Progenitor cell of endocrine pancreas (in vitro differentiated cells): ENCODE measurements at regions not wholly inside any gene's neighbourhood (a gene's known extent, or its start where the extent isn't known, plus 50 kb on each side); places are given as distances from the start of the nearest gene placed in this dataset.

Experiments used
- DNase-seq: peaks from one replicate; pipeline ENCODE4 v3.0.0; 2021; ENCODE audit warnings: low spot score; ENCODE audit not compliant: unreplicated experiment
- H3K27ac Mint-ChIP-seq: 2 replicates; pipeline ENCODE4 v1.8.0; 2021; ENCODE audit warnings: mild to moderate bottlenecking, moderate library complexity, mixed read lengths
- H3K27me3 Mint-ChIP-seq: 2 replicates; pipeline ENCODE4 v1.8.0; 2021; ENCODE audit warnings: mixed read lengths
- H3K36me3 Mint-ChIP-seq: 2 replicates; pipeline ENCODE4 v1.8.0; 2022; ENCODE audit warnings: mixed read lengths; ENCODE audit not compliant: insufficient read depth
- H3K4me1 Mint-ChIP-seq: 2 replicates; pipeline ENCODE4 v1.8.0; 2021; ENCODE audit warnings: low read depth, mixed read lengths
- H3K4me3 Mint-ChIP-seq: 2 replicates; pipeline ENCODE4 v1.8.0; 2021; ENCODE audit warnings: low read depth, mild to moderate bottlenecking, moderate library complexity, mixed read lengths
- H3K9me3 Mint-ChIP-seq: 2 replicates; pipeline ENCODE4 v1.8.0; 2021; ENCODE audit warnings: low read depth, mixed read lengths
- CTCF ChIP-seq: fragments of 200-600 bp; sonication (generic); IDR thresholded peaks from one replicate; pipeline ENCODE4 v1.5.0; 2021; ENCODE audit warnings: antibody characterized with exemption, mild to moderate bottlenecking; ENCODE audit not compliant: unreplicated experiment

GRCh38 chr13:83692800-83693199 lies 189.5 kb downstream of the SLITRK1 start:
- DNase-seq, result no peak
- no peaks in the 10 kb centered on the region for H3K4me1 Mint-ChIP-seq
- no peak for TF ChIP-seq CTCF
- H3K27ac Mint-ChIP-seq, result no peak overlapping the region
- no peaks in the 10 kb centered on the region for H3K9me3 Mint-ChIP-seq
- H3K36me3 Mint-ChIP-seq, result no peaks in the 10 kb centered on the region
- H3K4me3 Mint-ChIP-seq, result no peak overlapping the region
- no peaks in the 10 kb centered on the region for H3K27me3 Mint-ChIP-seq

DNA sequence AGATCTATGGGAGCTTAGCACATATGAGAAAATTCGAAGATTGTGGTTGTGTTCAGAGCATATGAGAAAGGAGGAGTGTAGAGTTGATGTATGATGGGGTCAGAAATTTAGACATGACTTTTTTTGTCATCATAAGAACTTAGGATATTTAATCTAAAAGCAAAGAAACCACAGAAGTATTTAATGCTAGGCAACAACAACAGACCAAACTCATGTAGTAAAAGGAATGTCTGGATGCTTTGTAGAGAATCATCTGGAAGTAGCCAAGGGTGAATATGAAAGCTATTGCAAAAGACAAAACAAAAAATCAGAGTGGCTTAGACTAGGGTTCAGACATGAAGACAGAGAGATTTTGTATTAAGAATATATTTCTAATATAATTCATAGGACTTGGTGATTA lies 190.3 kb downstream of the SLITRK1 start:
- no peak for TF ChIP-seq CTCF
- H3K9me3 Mint-ChIP-seq, result no peaks in the 10 kb centered on the region

GRCh38 chr13:83681547-83681946 lies 200.7 kb downstream of the SLITRK1 start:
- TF ChIP-seq CTCF, result no peak
- H3K27me3 Mint-ChIP-seq, result no peaks in the 10 kb centered on the region
- no peak for DNase-seq
- H3K4me3 Mint-ChIP-seq, result no peak overlapping the region
- no peaks in the 10 kb centered on the region for H3K36me3 Mint-ChIP-seq
- no peaks in the 10 kb centered on the region for H3K4me1 Mint-ChIP-seq
- no peak overlapping the region for H3K27ac Mint-ChIP-seq
- H3K9me3 Mint-ChIP-seq, result no peaks in the 10 kb centered on the region

More for the DNA sequence above, 190.3 kb downstream of the SLITRK1 start:
- Mint-ChIP-seq H3K27me3 (no peaks in the 10 kb centered on the region), H3K4me1 (no peaks in the 10 kb centered on the region), H3K27ac (no peak overlapping the region), H3K36me3 (no peaks in the 10 kb centered on the region), H3K4me3 (no peak overlapping the region)
- DNase-seq, result no peak

DNA sequence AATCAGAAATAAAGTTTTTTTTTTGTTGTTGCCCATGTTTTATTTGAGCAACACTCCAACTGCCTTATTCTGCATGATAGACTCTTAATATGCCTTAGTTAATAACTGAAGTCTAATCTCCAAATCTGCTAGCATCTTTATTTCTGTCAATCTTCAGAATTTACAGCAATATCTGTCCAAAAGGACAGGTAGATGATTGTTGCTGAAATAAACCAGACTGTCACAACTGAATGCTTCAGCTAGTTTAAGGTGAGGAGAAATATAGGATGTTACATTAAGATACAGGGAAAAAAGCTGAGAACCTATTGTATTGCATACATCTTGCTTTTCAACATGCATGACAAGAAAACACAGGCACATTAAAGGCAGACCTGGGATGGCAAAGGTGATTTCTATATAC lies 204.3 kb downstream of the SLITRK1 start:
- Mint-ChIP-seq H3K36me3 (no peaks in the 10 kb centered on the region), H3K4me3 (no peak overlapping the region), H3K4me1 (no peaks in the 10 kb centered on the region), H3K27me3 (no peaks in the 10 kb centered on the region), H3K27ac (no peak overlapping the region), H3K9me3 (no peaks in the 10 kb centered on the region)
- no peak for TF ChIP-seq CTCF
- DNase-seq, result no peak

DNA sequence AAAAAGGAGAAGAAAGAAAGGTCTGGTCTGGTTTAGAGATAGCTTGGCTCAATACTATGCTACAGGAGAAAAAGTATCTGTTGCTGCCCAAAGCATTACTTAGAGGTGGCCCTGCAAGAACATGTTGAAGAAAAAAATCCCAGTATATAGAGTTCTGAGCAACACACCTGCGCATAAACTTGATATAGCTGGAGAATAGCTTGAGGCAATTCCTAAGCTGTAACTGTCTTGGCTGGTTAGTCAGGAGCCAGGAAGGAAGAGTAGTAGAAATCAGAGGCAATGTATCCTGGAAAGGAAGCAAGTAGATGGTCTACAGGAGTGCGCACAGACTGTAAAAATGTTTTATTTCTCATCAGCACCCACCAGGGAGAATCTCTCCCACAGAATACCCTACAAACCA lies 209.7 kb downstream of the SLITRK1 start:
- no peak for DNase-seq
- H3K36me3 Mint-ChIP-seq, result no peaks in the 10 kb centered on the region
- H3K27ac Mint-ChIP-seq, result no peak overlapping the region
- H3K9me3 Mint-ChIP-seq, result peaks cover 8% of the 10 kb centered on the region
- H3K4me3 Mint-ChIP-seq, result no peak overlapping the region
- TF ChIP-seq CTCF, result no peak
- no peaks in the 10 kb centered on the region for H3K4me1 Mint-ChIP-seq
- H3K27me3 Mint-ChIP-seq, result no peaks in the 10 kb centered on the region
